B cell (primary cell): ENCODE measurements at regions not wholly inside any gene's neighbourhood (a gene's known extent, or its start where the extent isn't known, plus 50 kb on each side); places are given as distances from the start of the nearest gene placed in this dataset.

ENCODE experiments used
- ATAC-seq: fragments of 200-7000 bp; cut with Tn5 transposase; one replicate; pipeline ENCODE4 v1.10.0; 2021; ENCODE audit warnings: low read depth, mild to moderate bottlenecking, moderate number of reproducible peaks, moderate library complexity
- CTCF ChIA-PET: fragments of 350-600 bp; sonication (Branson Sonifier 250); formaldehyde crosslinking; loops from one replicate; lab custom pipeline; 2021; ENCODE audit warnings: antibody characterized with exemption, inconsistent platforms; lab: Charles Lee
- POLR2A ChIA-PET: fragments of 350-600 bp; sonication (Branson Sonifier 250); formaldehyde crosslinking; loops from one replicate; lab custom pipeline; 2021; ENCODE audit warnings: antibody characterized with exemption; lab: Charles Lee
- DNase-seq: peaks from one replicate; pipeline ENCODE4 v3.0.0; 2013
- H2AFZ ChIP-seq: 2 replicates; pipeline ENCODE4 v1.6.1; 2012; ENCODE audit warnings: mild to moderate bottlenecking, low read depth, low read length; ENCODE audit not compliant: insufficient read depth, poor library complexity, severe bottlenecking
- H3K27ac ChIP-seq, 2 donors: 1 replicate in 1 of 2; 2 replicates in 1 of 2; pipeline ENCODE4 v1.5.1; 2012 to 2013; ENCODE audit warnings: low read length in 2 of 2, mild to moderate bottlenecking in 2 of 2, moderate library complexity in 1 of 2
- H3K27me3 ChIP-seq, 4 experiments: fragments of 200-600 bp in 1 of 4; sonication (generic) in 1 of 4; replicated peaks in 1 of 4; 1 replicate in 2 of 4; 2 replicates in 2 of 4; pipeline versions ENCODE4 v1.6.1 to v1.7.0; 2013 to 2016; ENCODE audit warnings: low read length in 3 of 4, mild to moderate bottlenecking in 2 of 4, mixed read lengths in 1 of 4, moderate library complexity in 1 of 4; ENCODE audit not compliant: insufficient read depth in 4 of 4, control insufficient read depth in 3 of 4; ENCODE audit errors: control extremely low read depth in 1 of 4
- H3K36me3 ChIP-seq, 2 experiments: replicated peaks in 1 of 2; 1 replicate in 1 of 2; 2 replicates in 1 of 2; pipeline versions ENCODE4 v1.6.1 to v1.7.1; 2013; ENCODE audit warnings: low read length in 1 of 2; ENCODE audit not compliant: insufficient read depth in 2 of 2, control insufficient read depth in 1 of 2; ENCODE audit errors: control extremely low read depth in 1 of 2, extremely low read depth in 1 of 2
- H3K4me1 ChIP-seq, 2 donors: fragments of 200-600 bp in 1 of 2; sonication (generic) in 1 of 2; 1 replicate in 1 of 2; 2 replicates in 1 of 2; pipeline versions ENCODE4 v1.5.1 to v1.6.1; 2013 to 2017; ENCODE audit warnings: low read length in 2 of 2; ENCODE audit not compliant: control insufficient read depth in 2 of 2, insufficient read depth in 2 of 2
- H3K4me2 ChIP-seq: replicated peaks from 2 replicates; pipeline ENCODE3; 2012; ENCODE audit warnings: mild to moderate bottlenecking, low read depth, low read length; ENCODE audit not compliant: poor library complexity, severe bottlenecking
- H3K4me3 ChIP-seq, 5 experiments: fragments of 200-600 bp in 1 of 5; sonication (generic) in 1 of 5; 1 replicate in 3 of 5; 2 replicates in 2 of 5; pipeline versions ENCODE4 v1.5.1 to v1.7.0; 2011 to 2016; ENCODE audit warnings: low read length in 4 of 5, mild to moderate bottlenecking in 4 of 5, low read depth in 2 of 5, control low read depth in 1 of 5, moderate library complexity in 1 of 5; ENCODE audit not compliant: insufficient read depth in 1 of 5; ENCODE audit errors: control extremely low read depth in 1 of 5, extremely low read depth in 1 of 5
- H3K79me2 ChIP-seq: fragments of 200-600 bp; sonication (generic); one replicate; pipeline ENCODE4 v1.6.0; 2016; ENCODE audit warnings: low read length; ENCODE audit not compliant: control insufficient read depth, insufficient read depth
- H3K9ac ChIP-seq: fragments of 200-600 bp; sonication (generic); 2 replicates; pipeline ENCODE4 v1.6.1; 2017; ENCODE audit warnings: mild to moderate bottlenecking, low read length, moderate library complexity
- H3K9me3 ChIP-seq, 3 donors: one replicate each; pipeline versions ENCODE4 v1.6.1 to v1.7.1; 2013; ENCODE audit warnings: low read length in 2 of 3; ENCODE audit not compliant: control insufficient read depth in 2 of 3, insufficient read depth in 1 of 3; ENCODE audit errors: control extremely low read depth in 1 of 3
- H4K20me1 ChIP-seq: 2 replicates; pipeline ENCODE4 v1.6.0; 2012; ENCODE audit warnings: mild to moderate bottlenecking, low read length; ENCODE audit not compliant: insufficient read depth, control insufficient read depth, poor library complexity, severe bottlenecking
- H3K27ac Mint-ChIP-seq: one replicate; pipeline ENCODE4 v1.8.0; 2021; ENCODE audit warnings: mixed read lengths
- H3K27me3 Mint-ChIP-seq: one replicate; pipeline ENCODE4 v1.8.0; 2021; ENCODE audit warnings: mixed read lengths
- H3K4me1 Mint-ChIP-seq: one replicate; pipeline ENCODE4 v1.8.0; 2021; ENCODE audit warnings: mixed read lengths
- H3K4me3 Mint-ChIP-seq: one replicate; pipeline ENCODE4 v1.8.0; 2021; ENCODE audit warnings: mixed read lengths
- H3K9me3 Mint-ChIP-seq: one replicate; pipeline ENCODE4 v1.8.0; 2022; ENCODE audit warnings: mixed read lengths; ENCODE audit not compliant: insufficient read depth
- CTCF ChIP-seq: fragments of 200-600 bp; IDR thresholded peaks from one replicate; pipeline ENCODE4 v1.8.0; 2022; ENCODE audit warnings: antibody characterized with exemption, mild to moderate bottlenecking
- EZH2 ChIP-seq: IDR thresholded peaks from 2 replicates; pipeline ENCODE4 v1.6.1; 2012; ENCODE audit warnings: borderline replicate concordance, low read depth, mild to moderate bottlenecking, moderate library complexity, low read length; ENCODE audit not compliant: insufficient read depth, poor library complexity, severe bottlenecking
- WGBS: methylation state at CpG from one replicate; pipeline ENCODE4 v1.1.5; 2013; ENCODE audit warnings: missing lambda C conversion rate; ENCODE audit not compliant: insufficient coverage; 5-methylcytosine and 5-hydroxymethylcytosine counted together
- intact Hi-C: fragments of 100-400 bp; cut with micrococcal nuclease; formaldehyde crosslinking; loops from one replicate; pipeline ENCODE4 v1.10.0; 2022

GRCh38 chr12:61514016-61514415 is 746.2 kb upstream of the USP15 start:
- ChIA-PET CTCF (interaction anchor here (0.7 kb wide), 1 partner anchor 1317 kb away, joined by 3 read pairs; no protein-coding TSS in a partner anchor), POLR2A (no interaction called here)
- DNase-seq (no peak), ATAC-seq (no peak)
- no peak overlapping the region for H3K4me2 ChIP-seq
- H3K36me3 ChIP-seq: no peaks in the 10 kb centered on the region
- Mint-ChIP-seq H3K27me3 (no peaks in the 10 kb centered on the region), H3K9me3 (no peaks in the 10 kb centered on the region), H3K4me3 (no peak overlapping the region), H3K27ac (no peak overlapping the region), H3K4me1 (no peaks in the 10 kb centered on the region)
- H3K4me3 ChIP-seq: no peak overlapping the region
- H2AFZ ChIP-seq: no peak overlapping the region
- no peak for TF ChIP-seq EZH2
- peaks cover 0 to 2% (median 0%) of the 10 kb centered on the region in 3 donors for H3K9me3 ChIP-seq
- intact Hi-C loops: no loop called here
- WGBS: no CpG with 5 or more reads among the region's 8 CpGs
- no peaks in the 10 kb centered on the region for H3K79me2 ChIP-seq
- no peaks in the 10 kb centered on the region for H3K4me1 ChIP-seq
- H3K9ac ChIP-seq: no peak overlapping the region
- H3K27ac ChIP-seq: no peak overlapping the region
- no peaks in the 10 kb centered on the region for H3K27me3 ChIP-seq
- no peaks in the 10 kb centered on the region for H4K20me1 ChIP-seq

GRCh38 chr12:61521258-61521657 is 738.9 kb upstream of the USP15 start:
- Histone ChIP-seq H3K9me3 (peaks cover 0 to 2% (median 1%) of the 10 kb centered on the region in 3 donors), H3K9ac (no peak overlapping the region), H4K20me1 (no peaks in the 10 kb centered on the region), H2AFZ (no peak overlapping the region), H3K79me2 (no peaks in the 10 kb centered on the region), H3K27me3 (no peaks in the 10 kb centered on the region), H3K4me3 (no peak overlapping the region), H3K4me1 (no peaks in the 10 kb centered on the region), H3K27ac (no peak overlapping the region), H3K4me2 (no peak overlapping the region), H3K36me3 (no peaks in the 10 kb centered on the region)
- DNase-seq: no peak
- ChIA-PET CTCF (no interaction called here), POLR2A (no interaction called here)
- WGBS: no CpG with 5 or more reads among the region's 1 CpG
- no peak for TF ChIP-seq EZH2
- no peak for TF ChIP-seq CTCF
- no peak overlapping the region for H3K27ac Mint-ChIP-seq
- no peaks in the 10 kb centered on the region for H3K4me1 Mint-ChIP-seq
- intact Hi-C loops: no loop called here
- no peak for ATAC-seq
- no peaks in the 10 kb centered on the region for H3K27me3 Mint-ChIP-seq
- H3K9me3 Mint-ChIP-seq: peaks cover 7% of the 10 kb centered on the region
- H3K4me3 Mint-ChIP-seq: no peak overlapping the region
